NCI-H82 (cell line): ENCODE measurements at regions not wholly inside any gene's neighbourhood (a gene's known extent, or its start where the extent isn't known, plus 50 kb on each side); places are given as distances from the start of the nearest gene placed in this dataset.

ENCODE experiments used
- DNase-seq: peaks from one replicate; lab custom pipeline; 2025; lab: John Stamatoyannopoulos, UW

DNA sequence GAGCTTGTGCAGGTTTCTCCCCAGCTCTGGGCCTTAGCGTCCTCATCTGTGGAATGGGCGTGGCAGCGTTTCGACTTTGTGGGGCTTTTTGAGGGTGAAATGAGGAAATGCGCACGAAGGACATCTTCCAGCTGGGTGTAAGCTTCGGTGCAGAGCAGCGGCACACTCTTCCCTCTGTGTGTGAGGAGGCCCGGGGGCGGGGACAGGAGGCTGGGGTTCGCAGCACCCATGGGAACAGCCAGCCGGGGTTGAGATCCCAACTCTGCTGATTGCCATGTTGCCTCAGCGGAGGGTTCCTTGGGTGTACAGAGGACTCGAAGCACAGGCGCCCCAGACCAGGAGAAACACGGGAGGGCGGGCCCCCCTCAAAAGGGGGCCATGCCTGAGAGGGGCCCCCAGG is 265.6 kb downstream of the NSG2 start:
- no peak for DNase-seq

GRCh38 chr5:174311531-174312269 is 266.2 kb downstream of the NSG2 start:
- peak; percentile 82 for DNase-seq

DNA sequence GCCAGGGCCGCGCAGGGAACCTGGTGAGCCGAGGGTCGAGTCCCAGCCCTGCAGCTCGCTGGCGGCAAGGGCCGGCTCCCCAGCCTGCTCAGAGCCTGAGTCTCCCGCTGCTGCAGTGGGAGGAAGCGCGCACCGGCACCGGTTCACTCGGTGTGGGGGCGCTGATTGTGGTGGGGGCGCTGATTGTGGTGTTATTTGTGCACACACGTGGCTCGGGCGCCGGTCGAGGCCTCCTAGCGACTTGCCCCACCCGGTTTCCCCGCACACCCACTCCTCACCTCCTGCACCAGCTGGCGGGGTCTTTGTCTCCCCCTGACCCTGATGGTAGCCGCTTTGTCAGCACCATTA is 266.7 kb downstream of the NSG2 start:
- no peak for DNase-seq

GRCh38 chr5:174312641-174313040 is 267.1 kb downstream of the NSG2 start:
- DNase-seq, result no peak

DNA sequence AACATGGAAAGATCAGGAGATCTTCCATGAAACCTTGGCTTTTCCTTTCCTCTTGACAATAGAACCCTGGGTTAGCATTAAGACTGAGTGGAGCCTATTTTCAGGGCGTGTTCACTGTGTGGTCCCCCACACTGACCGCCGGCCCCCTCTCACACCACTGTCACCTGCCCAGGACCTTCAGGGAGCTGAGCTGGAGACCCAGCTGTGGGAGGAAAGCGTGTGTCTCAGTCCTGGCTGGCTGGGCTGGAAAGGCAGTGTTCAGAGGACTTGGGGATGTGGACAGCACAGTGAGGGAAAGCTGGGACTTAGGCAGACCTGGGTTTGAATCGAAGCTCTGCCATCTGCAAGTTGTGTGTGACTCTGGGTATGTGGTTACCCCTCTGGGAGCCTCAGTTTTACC is 268.1 kb downstream of the NSG2 start:
- no peak for DNase-seq

DNA sequence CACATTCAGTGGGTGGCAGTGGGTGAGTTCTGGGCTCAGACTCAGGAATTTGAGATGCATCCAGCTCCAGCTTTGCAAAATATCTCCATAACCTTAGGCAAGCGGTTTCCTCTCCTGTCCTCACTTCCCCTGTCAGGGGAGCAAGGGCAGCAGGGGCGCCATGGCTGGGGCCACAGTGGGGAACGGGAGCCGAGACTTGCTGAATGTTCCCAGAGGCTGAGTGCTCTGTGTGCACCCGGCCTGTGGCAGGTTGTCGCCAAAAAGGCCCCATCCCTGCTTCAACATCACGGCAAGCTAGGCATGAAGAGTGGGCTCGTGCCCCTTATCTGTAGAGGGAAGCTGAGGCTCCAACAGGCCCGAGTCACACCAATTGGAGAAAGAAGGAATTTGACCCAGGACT is 268.8 kb downstream of the NSG2 start:
- no peak for DNase-seq

DNA sequence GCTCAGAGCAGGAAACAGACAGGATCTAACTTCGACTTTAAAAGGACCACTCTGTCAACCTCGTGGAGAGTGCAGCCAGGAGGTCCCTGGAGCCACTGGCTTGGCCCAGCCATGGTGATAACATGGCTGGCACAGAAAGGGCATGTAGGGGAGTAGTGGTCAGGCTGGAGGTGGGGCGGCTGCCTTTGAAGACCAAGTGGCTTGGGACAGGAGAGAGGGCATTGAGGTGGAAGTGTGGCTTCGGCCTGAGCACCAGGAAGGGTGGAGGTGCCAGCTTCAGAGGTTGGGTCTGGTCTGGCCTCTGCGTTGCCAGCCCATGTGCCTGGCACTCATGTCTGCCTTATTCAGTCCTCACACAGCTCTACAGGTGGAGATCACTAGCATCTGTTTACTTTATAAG is 270.0 kb downstream of the NSG2 start:
- DNase-seq, result no peak

DNA sequence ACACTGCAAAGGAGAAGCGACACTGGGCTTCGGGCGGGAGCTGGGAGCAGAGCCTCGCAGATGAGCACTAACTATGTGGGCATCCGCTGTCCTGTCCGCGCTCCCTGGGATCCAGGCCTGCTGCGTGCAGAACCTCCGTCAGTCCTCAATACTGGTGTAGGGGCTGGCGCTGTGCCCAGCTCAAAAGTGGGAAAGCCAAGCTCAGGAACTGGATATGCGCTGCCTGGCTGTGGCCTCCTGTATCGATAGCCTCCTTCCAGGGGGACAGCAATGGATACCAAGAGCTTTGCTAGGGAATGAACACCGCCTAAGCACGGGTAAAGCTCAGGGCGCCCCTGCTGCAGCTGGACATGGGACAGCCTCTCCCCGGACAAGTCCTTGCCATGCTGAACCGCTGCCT is 270.4 kb downstream of the NSG2 start:
- no peak for DNase-seq

GRCh38 chr5:174316326-174316725 is 270.8 kb downstream of the NSG2 start:
- DNase-seq, result no peak

DNA sequence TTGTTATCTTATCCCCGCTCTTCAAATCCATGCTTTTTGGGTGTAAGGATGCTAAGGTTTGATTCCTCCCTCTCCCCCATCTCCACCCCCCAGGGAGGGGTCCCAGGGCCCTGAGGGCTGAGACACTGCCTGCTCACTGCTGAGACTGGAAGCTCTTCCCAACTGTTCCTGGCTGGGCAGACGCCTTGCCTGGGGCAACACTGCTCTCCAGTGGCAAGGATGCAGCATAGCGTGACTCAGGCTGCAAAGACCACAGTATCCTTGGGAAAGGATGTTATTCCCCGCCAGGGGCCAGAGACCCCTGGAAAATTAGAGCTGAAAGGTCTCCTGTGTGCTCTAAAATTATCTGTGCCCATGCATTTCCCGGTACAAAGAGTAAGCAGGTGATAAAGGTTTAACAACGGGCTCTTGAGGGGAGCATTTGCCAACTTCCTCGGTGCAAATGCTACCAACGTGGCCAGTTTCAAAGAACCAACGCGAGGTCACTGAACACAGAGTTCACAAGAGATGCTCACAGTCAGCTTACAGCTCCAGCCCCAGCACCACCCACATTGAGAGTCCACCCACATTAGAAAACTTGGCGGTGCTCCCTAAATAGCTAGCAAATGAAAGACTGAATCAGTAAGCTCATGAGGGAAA is 271.9 kb downstream of the NSG2 start:
- peak; percentile 81 for DNase-seq

- no peak for DNase-seq
Measured at GRCh38 chr5:174318578-174318977, 273.1 kb downstream of the NSG2 start.

DNA sequence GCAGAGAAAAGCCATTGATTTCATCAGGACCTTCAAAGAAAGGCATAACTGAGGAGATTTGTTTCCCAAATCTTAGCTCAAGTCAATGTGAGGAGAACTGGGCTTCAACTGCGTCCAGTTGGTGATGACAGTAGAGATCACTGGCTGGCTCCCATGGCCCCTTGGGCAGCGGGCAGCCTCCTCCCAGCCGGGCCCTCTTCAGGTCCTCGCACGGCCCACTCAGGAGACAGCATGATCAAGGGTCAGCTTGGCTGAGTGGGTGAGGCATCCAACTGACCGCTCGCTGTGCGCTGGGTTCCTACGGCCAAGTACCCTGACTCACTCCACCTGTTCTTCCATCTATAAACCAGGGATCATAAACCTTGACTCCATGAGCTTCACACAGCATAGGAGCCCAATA is 274.0 kb downstream of the NSG2 start:
- no peak for DNase-seq

DNA sequence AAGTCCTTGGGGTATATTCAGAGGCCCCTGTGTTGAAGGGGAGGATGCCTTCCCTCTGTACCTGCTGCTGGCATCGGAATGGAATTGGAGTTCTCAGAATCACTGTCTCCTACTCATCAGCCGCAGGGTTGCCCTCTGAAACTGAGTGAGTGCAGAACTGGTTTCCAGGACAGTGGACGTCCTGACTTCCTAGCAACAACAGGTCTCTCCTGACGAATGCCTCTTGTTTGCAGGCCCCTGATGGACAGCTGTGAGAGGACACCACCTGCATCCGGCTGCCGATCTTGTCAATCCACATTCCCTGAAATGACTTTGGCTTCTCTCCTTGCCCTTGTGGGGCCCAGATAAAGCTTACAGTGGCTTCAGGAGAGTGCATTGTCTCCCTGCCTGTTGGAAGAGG is 274.5 kb downstream of the NSG2 start:
- no peak for DNase-seq

GRCh38 chr5:174323878-174324281 is 278.4 kb downstream of the NSG2 start:
- peak; percentile 76 for DNase-seq

GRCh38 chr5:174324680-174325079 is 279.2 kb downstream of the NSG2 start:
- no peak for DNase-seq

DNA sequence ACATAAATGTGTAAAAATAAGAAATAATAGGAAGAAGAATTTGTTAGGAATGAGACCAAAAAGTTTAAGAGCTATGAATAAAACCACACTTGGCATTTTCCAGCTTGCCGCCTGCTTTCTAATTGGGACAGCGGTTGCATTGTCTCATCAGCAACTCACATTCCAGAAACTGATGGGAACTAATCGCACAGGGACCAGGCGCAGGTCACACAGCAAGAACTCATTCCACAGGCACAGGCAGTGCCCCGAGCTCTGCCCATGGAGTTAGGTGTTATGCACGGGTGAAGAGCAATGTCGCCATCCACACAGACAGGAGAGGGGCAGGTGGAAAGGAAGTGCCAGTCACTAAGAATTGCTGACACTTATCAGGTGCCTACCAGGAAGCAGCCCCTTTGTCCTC is 279.9 kb downstream of the NSG2 start:
- DNase-seq, result no peak

GRCh38 chr5:174325961-174326360 is 280.5 kb downstream of the NSG2 start:
- DNase-seq, result no peak

DNA sequence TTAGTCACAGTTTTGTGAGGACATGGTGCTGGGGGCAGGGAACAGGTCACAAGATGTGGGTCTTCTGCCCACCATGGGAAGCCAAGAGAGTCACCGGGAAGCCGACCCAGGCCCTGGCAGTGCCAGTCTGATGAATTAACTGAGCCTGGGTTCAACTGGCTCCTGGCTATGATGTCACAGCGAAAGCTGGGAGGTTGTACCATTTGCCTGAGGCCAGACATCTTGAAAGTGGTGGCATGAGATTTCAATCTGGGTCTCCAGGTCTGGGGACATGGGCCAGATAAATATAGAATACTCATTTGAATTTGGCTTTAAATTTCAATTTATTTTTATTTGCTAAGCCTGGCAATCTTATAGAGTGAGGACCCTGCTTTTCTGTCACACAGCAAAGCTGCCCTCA is 280.9 kb downstream of the NSG2 start:
- DNase-seq, result no peak

GRCh38 chr5:174327317-174327864 is 281.9 kb downstream of the NSG2 start:
- peak; percentile 92 for DNase-seq

- no peak for DNase-seq
Measured at GRCh38 chr5:174327896-174328295, 282.4 kb downstream of the NSG2 start.

DNA sequence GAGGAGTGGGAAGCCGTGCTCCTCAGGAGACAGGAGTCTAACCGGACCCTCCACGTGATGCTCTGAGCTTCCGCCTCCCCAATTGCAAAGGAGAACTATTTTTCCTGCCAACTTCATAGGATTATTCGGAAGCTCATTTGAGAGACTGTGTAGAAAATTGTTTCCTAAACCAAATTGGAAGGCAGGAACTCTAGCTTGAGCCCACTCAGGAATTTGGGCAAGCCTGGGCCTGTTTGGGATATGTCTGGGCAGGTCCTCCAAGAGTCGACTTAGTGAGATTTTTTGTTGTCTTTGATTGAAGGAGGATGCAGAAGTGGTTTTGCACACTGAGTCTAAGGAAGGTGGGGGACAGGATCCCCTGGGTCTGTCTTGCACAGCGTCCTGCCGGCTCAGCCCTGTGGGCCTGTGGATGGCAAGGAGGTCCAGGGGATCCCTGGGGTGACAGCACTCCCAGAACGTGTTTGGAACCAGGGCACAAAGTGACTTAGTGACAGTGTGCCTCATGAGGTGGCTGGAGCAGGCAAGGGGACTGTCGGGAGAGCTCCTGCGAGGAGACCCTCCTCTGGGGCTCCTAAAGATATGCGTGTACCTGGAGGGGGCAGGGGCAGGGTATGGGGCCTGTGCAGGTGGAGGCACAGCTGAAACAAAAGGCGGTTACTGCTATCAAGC is 283.3 kb downstream of the NSG2 start:
- no peak for DNase-seq

DNA sequence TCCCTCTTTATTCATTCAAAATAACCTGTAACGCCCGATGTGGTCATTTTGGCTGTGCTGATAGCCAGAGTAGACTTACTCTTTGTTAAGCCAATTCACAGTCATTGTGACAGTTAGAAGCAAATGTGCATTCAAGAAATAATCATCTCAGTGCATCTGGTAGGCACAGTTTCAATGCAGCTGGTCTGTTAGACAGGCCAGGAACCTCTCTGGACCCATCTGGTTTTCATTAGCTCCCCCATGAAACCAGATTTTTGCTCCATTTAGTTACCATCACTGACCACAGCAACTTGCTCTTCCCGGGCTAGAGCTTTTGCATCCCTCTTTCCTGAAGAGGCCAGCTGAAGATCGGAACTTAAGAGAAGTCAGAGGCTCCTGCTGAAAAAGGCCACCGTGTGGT is 284.2 kb downstream of the NSG2 start:
- no peak for DNase-seq

DNA sequence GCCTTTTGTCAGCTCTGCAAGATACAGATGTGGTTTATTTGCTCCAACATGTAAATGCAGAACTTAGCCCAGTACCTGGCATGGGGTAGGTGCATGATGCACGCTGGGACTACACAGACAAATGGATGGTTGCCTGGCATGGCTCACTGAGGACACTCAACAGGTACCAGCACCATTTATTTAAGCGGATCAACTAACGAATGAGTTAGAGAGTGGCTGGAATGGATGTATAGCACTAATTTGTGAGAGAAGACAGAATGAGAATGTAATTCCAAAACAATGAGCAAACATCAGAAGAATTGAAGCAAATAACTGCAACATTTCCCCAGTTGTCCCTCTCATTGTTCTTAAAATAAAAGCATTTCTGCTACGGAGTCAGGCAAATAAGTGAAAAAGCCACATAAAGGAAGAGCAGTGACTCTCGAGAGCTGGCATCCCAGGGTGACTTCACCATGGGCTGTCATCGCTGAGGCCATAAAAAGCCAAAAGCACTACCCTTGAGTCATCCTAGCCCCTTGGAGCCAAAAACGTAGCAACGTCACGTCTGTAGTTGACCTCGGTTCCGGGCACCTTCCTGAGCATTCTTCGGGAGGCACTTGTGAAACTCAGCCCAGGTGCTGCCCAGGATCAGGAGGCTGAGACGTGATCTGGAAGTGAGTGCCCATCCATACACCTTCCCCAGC is 290.3 kb downstream of the NSG2 start:
- DNase-seq, result no peak
